ENCODE measurements at regions not wholly inside any gene's neighbourhood (a gene's known extent, or its start where the extent isn't known, plus 50 kb on each side); places are given as distances from the start of the nearest gene placed in this dataset.

DNA sequence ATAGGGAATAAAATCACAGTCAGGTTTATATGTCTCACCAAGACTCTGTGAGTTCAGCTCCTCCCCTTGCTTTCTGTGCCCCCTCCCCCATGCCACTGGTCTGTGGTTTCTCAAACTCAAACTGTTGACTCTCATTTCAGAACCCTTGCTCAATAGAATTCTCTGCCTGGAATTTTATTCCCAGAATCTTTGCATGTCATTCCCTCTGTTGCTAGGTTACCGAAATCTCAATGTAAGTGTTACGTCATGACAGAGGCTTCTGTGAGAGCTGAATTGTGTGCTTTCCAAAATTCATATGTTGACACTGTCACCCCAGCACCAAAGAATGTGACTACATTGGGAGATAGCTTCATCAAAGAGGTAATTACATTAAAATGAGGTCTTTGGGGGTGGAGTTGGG is 1938.8 kb downstream of the TP53TG3F start (continued):
- TF ChIP-seq ZNF280C (tag by site-specific recombination; IDR thresholded peaks at IDR 0.05) (no peak), ZNF610 (tag by site-specific recombination; IDR thresholded peaks at IDR 0.05; ENCODE audit: borderline replicate concordance) (no peak), ZNF324 (tag by site-specific recombination; IDR thresholded peaks at IDR 0.05) (no peak), ZNF768 (tag by site-specific recombination; IDR thresholded peaks at IDR 0.05) (no peak), ZNF629 (tag by site-specific recombination; IDR thresholded peaks at IDR 0.05) (no peak), ZNF155 (tag by site-specific recombination; IDR thresholded peaks at IDR 0.05) (no peak)

DNA sequence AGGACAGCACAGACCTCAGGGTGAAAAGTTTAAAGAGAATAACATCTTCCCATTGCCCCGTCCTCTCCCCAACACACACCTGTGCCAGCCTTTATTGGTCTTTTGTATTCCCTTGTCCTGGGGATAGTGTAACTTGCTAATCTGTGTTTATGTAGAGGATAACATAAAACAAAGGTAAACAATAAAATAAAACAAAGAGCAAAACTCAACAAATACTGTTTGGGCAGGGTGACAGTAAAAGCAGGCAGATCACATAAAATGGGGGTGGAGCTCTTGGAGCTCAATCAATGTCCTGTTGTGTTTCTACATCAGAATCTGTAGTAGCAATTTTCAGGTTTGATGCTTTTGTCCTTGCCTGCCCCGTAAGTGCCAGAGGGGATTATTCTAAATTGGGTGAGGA is 1939.7 kb downstream of the TP53TG3F start:
- H3K4me1 ChIP-seq (ENCODE audit: control insufficient read depth, insufficient read depth, low read length) = no peaks in the 10 kb centered on the region
- no peak overlapping the region for H3K27ac ChIP-seq (ENCODE audit: extremely low read depth, low read depth, low read length)
- no peaks in the 10 kb centered on the region for H3K36me3 ChIP-seq (ENCODE audit: control insufficient read depth in 2 of 2, insufficient read depth in 1 of 2, low read length in 2 of 2)
- CTCF ChIA-PET = interaction anchor here (0.7 kb wide), 1 partner anchor 8 kb away, joined by 3 read pairs; no protein-coding TSS in a partner anchor
- H3K4me3 ChIP-seq (ENCODE audit: low read depth, low read length) = no peak overlapping the region
- POLR2A ChIA-PET = no interaction called here
- no peak for TF ChIP-seq GFI1B (tag by site-specific recombination; IDR thresholded peaks at IDR 0.05)
- no peak for TF ChIP-seq KLF7 (tag by site-specific recombination; IDR thresholded peaks at IDR 0.05; ENCODE audit: borderline replicate concordance)
- H3K9me3 ChIP-seq (ENCODE audit: control insufficient read depth, insufficient read depth, low read depth, low read length) = no peaks in the 10 kb centered on the region

DNA sequence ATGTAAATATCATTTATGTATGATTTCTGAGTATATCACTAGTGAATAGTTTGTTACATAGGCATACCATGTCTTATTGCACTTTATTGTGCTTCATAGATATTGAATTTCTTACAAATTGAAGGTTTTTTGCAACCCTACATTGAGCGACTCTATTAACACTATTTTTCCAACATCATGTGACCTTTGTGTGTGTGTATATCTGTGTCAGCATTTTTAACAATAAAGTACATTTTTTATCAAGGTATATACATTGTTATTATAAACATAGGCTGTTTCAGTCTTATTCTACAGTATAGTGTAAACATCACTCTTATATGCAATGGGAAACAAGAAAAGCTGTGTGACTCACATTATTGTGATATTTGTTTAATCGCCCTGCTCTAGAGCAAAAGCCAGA is 1944.9 kb downstream of the TP53TG3F start:
- Histone ChIP-seq H3K4me1 (ENCODE audit: control insufficient read depth, insufficient read depth, low read length) (no peaks in the 10 kb centered on the region), H3K27ac (ENCODE audit: extremely low read depth, low read depth, low read length) (no peak overlapping the region), H3K9me3 (ENCODE audit: control insufficient read depth, insufficient read depth, low read depth, low read length) (no peaks in the 10 kb centered on the region), H3K4me3 (ENCODE audit: low read depth, low read length) (no peak overlapping the region), H3K36me3 (ENCODE audit: control insufficient read depth in 2 of 2, insufficient read depth in 1 of 2, low read length in 2 of 2) (no peaks in the 10 kb centered on the region)
- TF ChIP-seq ZNF138 (tag by site-specific recombination; IDR thresholded peaks at IDR 0.05; ENCODE audit: borderline replicate concordance) (no peak), ZBTB8A (tag by site-specific recombination; IDR thresholded peaks at IDR 0.05) (no peak), ZNF626 (tag by site-specific recombination; IDR thresholded peaks at IDR 0.05) (no peak), BCL11A (tag by site-specific recombination; IDR thresholded peaks at IDR 0.05; ENCODE audit: low read depth) (no peak), ZBTB7A (tag by site-specific recombination; IDR thresholded peaks at IDR 0.05; ENCODE audit: low read depth) (no peak), ZNF391 (tag by site-specific recombination; IDR thresholded peaks at IDR 0.05; ENCODE audit: borderline replicate concordance, low read depth) (no peak), ZXDB (tag by site-specific recombination; IDR thresholded peaks at IDR 0.05) (no peak), ZNF211 (tag by site-specific recombination; IDR thresholded peaks at IDR 0.05; ENCODE audit: low read depth) (no peak), ZNF350 (tag by site-specific recombination; IDR thresholded peaks at IDR 0.05) (no peak), ZNF658 (tag by site-specific recombination; IDR thresholded peaks at IDR 0.05) (no peak), PBX3 (CRISPR knock-in tag; IDR thresholded peaks at IDR 0.05) (no peak), SALL2 (tag by site-specific recombination; IDR thresholded peaks at IDR 0.05; ENCODE audit: borderline replicate concordance) (no peak), FEZF1 (tag by site-specific recombination; IDR thresholded peaks at IDR 0.05) (no peak), ZNF529 (tag by site-specific recombination; IDR thresholded peaks at IDR 0.05; ENCODE audit: insufficient replicate concordance) (no peak)
- TF ChIP-seq, protein P1, sequence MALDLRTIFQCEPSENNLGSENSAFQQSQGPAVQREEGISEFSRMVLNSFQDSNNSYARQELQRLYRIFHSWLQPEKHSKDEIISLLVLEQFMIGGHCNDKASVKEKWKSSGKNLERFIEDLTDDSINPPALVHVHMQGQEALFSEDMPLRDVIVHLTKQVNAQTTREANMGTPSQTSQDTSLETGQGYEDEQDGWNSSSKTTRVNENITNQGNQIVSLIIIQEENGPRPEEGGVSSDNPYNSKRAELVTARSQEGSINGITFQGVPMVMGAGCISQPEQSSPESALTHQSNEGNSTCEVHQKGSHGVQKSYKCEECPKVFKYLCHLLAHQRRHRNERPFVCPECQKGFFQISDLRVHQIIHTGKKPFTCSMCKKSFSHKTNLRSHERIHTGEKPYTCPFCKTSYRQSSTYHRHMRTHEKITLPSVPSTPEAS (tag by site-specific recombination; IDR thresholded peaks at IDR 0.05) = no peak
- TF ChIP-seq, protein P2, sequence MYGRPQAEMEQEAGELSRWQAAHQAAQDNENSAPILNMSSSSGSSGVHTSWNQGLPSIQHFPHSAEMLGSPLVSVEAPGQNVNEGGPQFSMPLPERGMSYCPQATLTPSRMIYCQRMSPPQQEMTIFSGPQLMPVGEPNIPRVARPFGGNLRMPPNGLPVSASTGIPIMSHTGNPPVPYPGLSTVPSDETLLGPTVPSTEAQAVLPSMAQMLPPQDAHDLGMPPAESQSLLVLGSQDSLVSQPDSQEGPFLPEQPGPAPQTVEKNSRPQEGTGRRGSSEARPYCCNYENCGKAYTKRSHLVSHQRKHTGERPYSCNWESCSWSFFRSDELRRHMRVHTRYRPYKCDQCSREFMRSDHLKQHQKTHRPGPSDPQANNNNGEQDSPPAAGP (tag by site-specific recombination; IDR thresholded peaks at IDR 0.05) = no peak
- ChIA-PET POLR2A (no interaction called here), CTCF (no interaction called here)
